GM20000 (cell line): ENCODE measurements at regions not wholly inside any gene's neighbourhood (a gene's known extent, or its start where the extent isn't known, plus 50 kb on each side); places are given as distances from the start of the nearest gene placed in this dataset.
"Not testable (repeated sequence)": the region's sequence is repeated elsewhere in the genome, so short reads cannot be mapped to it uniquely, and the experiment has no call there.

Experiments
- DNase-seq: peaks from one replicate; pipeline ENCODE4 v3.0.0; 2012; ENCODE audit warnings: low spot score
- TF ChIP-seq, protein P1 (sequence below): IDR thresholded peaks from 2 replicates; pipeline ENCODE4 v1.5.1; 2012; ENCODE audit warnings: mild to moderate bottlenecking, control low read depth; ENCODE audit errors: extremely low read depth, missing control alignments

DNA sequence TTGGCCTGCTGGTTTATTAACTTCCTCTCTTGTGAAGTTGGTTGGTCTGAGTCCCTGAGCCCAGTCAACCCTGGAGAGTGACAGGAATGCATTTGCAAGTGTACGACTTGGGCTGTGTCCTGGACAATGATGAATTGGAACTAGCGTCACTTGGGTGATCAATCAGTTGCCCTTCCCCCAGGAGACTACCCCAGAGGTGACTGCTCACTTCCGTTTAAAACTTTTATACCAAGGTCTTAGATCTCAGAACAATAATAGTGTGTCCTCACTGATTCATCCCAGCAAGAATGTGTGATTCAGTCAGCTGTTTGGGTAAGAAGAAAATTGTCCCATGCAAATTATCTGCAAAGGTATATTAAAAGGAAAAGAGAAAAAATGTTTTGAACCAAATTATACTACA is 102.9 kb upstream of the ARMC3 start:
- TF ChIP-seq, protein P1, sequence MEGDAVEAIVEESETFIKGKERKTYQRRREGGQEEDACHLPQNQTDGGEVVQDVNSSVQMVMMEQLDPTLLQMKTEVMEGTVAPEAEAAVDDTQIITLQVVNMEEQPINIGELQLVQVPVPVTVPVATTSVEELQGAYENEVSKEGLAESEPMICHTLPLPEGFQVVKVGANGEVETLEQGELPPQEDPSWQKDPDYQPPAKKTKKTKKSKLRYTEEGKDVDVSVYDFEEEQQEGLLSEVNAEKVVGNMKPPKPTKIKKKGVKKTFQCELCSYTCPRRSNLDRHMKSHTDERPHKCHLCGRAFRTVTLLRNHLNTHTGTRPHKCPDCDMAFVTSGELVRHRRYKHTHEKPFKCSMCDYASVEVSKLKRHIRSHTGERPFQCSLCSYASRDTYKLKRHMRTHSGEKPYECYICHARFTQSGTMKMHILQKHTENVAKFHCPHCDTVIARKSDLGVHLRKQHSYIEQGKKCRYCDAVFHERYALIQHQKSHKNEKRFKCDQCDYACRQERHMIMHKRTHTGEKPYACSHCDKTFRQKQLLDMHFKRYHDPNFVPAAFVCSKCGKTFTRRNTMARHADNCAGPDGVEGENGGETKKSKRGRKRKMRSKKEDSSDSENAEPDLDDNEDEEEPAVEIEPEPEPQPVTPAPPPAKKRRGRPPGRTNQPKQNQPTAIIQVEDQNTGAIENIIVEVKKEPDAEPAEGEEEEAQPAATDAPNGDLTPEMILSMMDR = no peak
- DNase-seq = no peak

DNA sequence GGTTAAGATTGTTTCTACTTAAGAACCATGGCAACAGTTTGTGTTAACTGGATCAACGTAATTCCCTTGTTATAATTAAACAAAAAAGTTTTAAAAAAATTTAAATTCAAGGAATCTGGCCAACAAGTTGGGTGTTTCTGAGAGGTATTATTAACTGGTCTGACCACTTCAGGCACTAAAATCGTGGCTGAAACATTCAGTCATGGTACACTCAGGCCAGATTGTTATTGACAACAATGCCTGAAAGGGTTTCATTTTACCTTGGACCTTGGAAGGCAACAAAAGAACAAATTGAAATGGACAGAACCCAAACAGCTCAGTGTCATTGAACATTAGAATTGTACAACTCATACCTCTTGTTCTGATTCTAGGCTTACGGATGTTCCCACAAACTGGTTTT is 103.3 kb upstream of the ARMC3 start:
- no peak for DNase-seq
- TF ChIP-seq, protein P1 = no peak

DNA sequence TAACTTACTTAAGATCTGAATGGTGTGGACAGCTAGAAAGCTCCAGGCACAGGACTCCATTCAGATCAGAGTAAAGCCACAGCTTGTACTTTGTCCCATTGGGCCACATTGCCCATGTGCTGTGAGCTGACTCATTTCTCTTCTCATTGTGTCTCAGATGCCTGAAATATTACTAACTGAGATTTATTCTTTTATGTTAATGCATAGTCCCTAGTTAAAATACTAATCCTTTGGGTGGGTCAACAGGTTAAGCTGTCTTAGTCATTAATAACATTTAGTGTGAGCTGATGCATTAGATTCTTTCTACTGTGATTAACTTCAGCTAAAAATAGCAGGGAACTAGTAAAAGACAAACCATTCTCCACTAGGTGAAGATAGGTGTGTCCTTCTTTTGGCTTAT is 104.7 kb upstream of the ARMC3 start:
- DNase-seq = no peak
- TF ChIP-seq, protein P1 = no peak

DNA sequence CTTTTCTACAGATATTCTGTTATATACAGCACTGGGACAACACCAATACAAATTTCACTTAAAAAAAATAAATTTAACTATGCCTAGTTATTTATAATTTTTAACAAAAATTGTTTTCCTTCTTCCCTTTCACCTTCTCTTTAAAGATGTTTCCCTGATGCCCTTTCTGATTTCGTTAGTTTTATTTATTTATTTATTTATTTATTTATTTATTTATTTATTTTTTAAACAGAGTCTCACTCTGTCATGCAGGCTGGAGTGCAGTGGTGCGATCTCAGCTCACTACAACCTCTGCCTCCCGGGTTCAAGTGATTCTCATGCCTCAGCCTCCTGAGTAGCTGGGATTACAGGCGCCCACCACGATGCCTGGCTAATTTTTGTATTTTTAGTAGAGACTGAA is 105.9 kb upstream of the ARMC3 start:
- DNase-seq = not testable (repeated sequence)

DNA sequence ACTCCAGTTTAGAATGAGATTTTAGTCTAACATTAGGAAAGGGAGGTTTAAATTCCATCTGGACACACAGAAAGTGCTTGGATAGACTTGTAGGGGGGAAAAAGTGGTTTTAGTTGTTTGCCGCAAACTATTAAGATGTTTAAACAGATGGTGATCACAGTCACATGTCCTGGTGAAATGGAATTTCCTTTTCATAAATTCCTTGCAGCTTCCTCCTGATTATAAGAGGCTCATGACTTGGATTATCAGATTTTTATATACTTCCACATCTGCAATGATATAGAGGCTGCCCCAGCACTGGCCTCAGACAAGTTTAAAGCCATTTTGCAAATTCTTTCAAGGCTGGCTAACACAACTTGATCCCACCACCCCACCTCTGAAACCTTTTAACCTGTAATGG is 106.4 kb upstream of the ARMC3 start:
- TF ChIP-seq, protein P1 = no peak
- DNase-seq = no peak

DNA sequence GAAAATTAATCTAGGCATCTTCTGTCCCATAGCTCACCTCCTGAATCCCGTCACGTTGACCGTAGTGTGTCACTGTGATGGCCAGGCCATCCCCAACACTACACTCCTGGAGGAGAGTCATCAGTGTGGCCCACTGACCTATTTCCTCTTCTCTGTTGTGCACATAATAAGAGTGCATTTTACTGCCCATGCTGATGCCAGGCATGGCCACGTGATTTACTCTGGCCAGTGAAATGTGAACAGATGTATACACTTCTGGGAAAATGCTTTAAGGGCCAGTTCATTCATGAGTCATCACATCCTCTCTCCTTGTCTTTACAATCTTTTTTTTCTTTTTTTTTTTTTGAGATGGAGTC is 101.9 kb upstream of the PIP4K2A start:
- TF ChIP-seq, protein P1 = no peak
- no peak for DNase-seq

DNA sequence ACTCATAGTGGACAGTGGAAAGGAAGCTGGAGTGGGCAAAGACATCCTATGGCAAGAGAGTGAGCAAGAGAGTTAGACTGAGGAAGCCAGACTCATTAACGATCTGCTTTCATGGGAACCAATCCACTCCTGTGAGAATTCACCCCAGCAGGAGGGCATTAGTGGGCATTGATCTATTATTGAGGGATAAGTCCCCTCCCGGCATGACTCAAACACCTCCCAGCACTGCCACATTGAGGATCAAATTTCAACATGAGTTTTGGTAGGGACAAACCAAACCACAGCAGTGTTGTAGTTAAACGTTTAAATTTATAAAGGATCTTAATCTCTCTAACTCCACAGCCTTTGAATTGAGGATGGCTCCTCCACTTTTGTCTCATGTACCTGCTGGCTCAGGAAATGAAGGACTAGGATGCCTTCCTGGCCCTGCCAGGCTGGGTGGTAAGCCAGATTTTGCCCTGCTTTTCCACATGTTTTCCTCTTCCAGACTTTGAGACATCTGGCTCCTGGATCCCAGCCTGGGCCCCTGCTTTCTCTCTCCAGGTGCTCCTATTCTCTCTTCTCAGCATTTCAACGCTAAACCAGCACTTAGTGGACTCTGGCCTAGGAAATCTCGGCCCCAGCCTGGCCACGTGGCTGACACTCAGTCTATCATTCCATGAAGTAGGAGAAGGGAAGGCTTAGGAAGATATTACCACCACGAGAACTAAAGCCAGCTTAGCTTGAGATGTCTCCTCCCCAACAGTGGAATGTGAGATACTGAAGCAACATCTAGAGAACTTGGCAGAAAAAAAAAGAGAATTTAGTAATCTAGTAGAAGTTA is 96.5 kb upstream of the PIP4K2A start:
- TF ChIP-seq, protein P1 = no peak
- DNase-seq = no peak

DNA sequence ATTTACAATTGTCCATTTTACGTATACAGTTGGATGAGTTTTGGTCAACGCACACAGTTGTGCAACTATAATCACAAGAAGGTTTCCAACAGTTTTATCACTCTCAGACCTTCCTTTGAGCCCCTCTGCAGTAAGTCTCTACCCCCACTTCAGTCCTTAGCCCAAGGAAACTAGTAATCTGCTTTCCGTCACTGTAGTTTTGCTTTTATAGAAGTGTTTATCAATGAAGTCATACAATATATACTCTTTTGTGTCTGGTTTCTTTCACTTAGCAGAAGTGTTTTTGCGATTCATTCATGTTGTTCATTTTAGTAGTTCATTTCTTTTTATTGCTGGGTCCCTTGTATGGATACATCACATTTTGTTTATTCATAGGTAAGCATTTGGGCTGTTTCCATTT is 92.9 kb upstream of the PIP4K2A start:
- TF ChIP-seq, protein P1 = no peak
- DNase-seq = no peak
